Mucosa of rectum (tissue), 2 donors: ENCODE measurements at regions not wholly inside any gene's neighbourhood (a gene's known extent, or its start where the extent isn't known, plus 50 kb on each side); places are given as distances from the start of the nearest gene placed in this dataset.
"Not testable (repeated sequence)": the region's sequence is repeated elsewhere in the genome, so short reads cannot be mapped to it uniquely, and the experiment has no call there.

Experiments used
- H3K27ac ChIP-seq, 2 donors: one replicate each; pipeline ENCODE4 v1.7.0; 2013; ENCODE audit warnings: inconsistent platforms in 2 of 2, low read depth in 2 of 2, low read length in 2 of 2
- H3K27me3 ChIP-seq, 2 donors: one replicate each; pipeline ENCODE4 v1.7.0; 2013; ENCODE audit warnings: low read length in 2 of 2; ENCODE audit not compliant: control insufficient read depth in 2 of 2, insufficient read depth in 2 of 2
- H3K36me3 ChIP-seq, 2 donors: one replicate each; pipeline ENCODE4 v1.7.0; 2013; ENCODE audit warnings: low read length in 2 of 2; ENCODE audit not compliant: control insufficient read depth in 2 of 2, insufficient read depth in 2 of 2
- H3K4me1 ChIP-seq, 2 donors: one replicate each; pipeline ENCODE4 v1.7.0; 2013; ENCODE audit warnings: low read length in 2 of 2, mild to moderate bottlenecking in 1 of 2; ENCODE audit not compliant: control insufficient read depth in 2 of 2, insufficient read depth in 2 of 2
- H3K4me3 ChIP-seq, 2 donors: one replicate each; pipeline ENCODE4 v1.7.0; 2013; ENCODE audit warnings: low read length in 2 of 2
- H3K9ac ChIP-seq, 2 donors: one replicate each; pipeline ENCODE4 v1.7.0; 2013; ENCODE audit warnings: low read length in 2 of 2, low read depth in 1 of 2, mild to moderate bottlenecking in 1 of 2
- H3K9me3 ChIP-seq, 2 donors: one replicate each; pipeline ENCODE4 v1.7.0; 2013; ENCODE audit warnings: low read length in 2 of 2; ENCODE audit not compliant: control insufficient read depth in 2 of 2
- donor health status: healthy.
- donor health status: Normal muscosa, but diverticular disease.

DNA sequence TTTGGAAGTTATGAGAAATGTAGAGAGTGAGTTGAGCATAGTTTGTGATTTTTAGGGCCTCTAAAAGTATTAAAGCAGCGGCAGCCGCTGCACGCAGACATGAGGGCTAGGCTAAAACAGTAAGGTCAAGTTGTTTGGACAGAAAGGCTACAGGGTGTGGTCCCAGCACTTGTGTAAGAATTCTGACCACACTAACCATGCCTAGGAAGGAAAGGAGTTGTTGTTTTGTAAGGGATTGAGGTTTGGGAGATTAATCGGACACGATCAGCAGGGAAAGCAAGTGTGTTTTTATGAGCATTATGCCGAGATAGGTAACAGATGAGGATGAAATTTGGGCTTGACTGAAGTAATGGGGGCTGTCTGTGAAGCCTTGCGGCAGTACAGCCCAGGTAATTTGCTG is 117.9 kb downstream of the ADAMTS15 start:
- H3K27me3 ChIP-seq, H3K27ac ChIP-seq, H3K36me3 ChIP-seq, H3K4me3 ChIP-seq, H3K4me1 ChIP-seq, H3K9me3 ChIP-seq, H3K9ac ChIP-seq: not testable (repeated sequence)

DNA sequence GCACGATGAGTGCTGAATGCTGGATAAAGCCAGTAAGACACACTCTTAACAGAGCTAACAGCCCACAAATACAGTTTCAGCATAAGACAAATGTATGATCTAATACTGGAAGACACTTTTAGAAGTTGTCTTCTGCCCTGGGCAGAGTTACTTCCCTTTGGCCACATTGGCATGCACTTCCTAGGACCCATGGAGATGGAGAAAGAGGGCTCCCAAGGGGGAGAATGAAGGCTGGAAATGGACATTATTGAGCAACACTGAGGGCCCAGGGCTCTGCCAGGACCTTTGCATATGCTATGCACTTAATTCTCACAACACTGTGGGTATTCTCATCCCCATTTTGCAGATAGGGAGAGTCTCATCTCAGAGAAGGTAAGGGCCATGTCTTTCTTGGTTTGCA is 123.1 kb downstream of the ADAMTS15 start:
- Histone ChIP-seq H3K4me3 (no peak overlapping the region), H3K36me3 (no peaks in the 10 kb centered on the region), H3K27ac (no peak overlapping the region), H3K4me1 (no peaks in the 10 kb centered on the region), H3K9ac (no peak overlapping the region), H3K27me3 (no peaks in the 10 kb centered on the region), H3K9me3 (no peaks in the 10 kb centered on the region)

GRCh38 chr11:130571947-130572584 is 123.6 kb downstream of the ADAMTS15 start:
- Histone ChIP-seq H3K4me3 (no peak overlapping the region), H3K27ac (no peak overlapping the region), H3K36me3 (no peaks in the 10 kb centered on the region)

DNA sequence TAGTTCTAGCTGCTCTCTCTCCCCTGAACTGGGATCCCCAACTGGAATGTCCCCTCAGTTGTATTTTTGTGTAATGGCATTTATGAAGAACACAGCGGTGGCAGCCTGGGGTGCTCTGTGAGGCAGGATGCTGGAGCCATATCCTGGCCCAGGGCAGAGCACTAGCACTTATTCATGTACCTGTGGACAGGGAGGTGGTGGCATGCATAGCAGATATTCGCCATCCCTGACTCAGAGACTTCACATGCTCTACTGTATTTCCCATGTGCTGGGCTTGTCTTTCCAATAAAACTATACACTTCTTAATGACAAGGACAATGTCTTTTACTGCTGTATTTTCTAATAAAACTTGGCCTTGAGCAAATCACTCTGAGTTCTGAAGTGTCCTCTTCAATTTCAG is 125.3 kb downstream of the ADAMTS15 start:
- no peaks in the 10 kb centered on the region for H3K36me3 ChIP-seq
- no peak overlapping the region for H3K9ac ChIP-seq
- no peaks in the 10 kb centered on the region for H3K27me3 ChIP-seq
- no peak overlapping the region for H3K4me3 ChIP-seq
- no peaks in the 10 kb centered on the region for H3K4me1 ChIP-seq
- no peaks in the 10 kb centered on the region for H3K9me3 ChIP-seq
- no peak overlapping the region for H3K27ac ChIP-seq

More at GRCh38 chr11:130571947-130572584, 123.6 kb downstream of the ADAMTS15 start:
- Histone ChIP-seq H3K9ac (no peak overlapping the region), H3K4me1 (no peaks in the 10 kb centered on the region), H3K27me3 (no peaks in the 10 kb centered on the region), H3K9me3 (no peaks in the 10 kb centered on the region)

DNA sequence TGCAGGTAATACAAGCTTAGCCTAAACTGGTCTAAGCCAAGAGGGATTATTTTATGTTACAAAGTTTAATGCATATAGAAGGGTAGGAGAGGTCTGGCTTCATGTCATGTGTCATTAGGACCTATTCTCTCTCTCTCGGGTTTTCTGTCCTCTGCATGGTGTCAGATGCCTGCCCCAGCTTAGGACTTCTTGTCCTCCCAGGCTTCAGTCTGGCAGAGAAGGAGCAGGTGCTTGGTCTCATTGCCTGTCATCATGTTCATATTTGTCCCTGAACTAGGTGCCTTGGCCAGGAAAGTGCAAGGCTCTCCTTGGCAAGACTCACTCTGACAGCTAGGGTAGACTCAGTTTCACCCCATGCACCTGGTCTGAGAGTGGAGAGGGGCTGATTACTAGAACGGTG is 126.3 kb downstream of the ADAMTS15 start:
- Histone ChIP-seq H3K36me3 (no peaks in the 10 kb centered on the region), H3K9ac (no peak overlapping the region), H3K4me3 (no peak overlapping the region), H3K27me3 (no peaks in the 10 kb centered on the region), H3K27ac (no peak overlapping the region), H3K9me3 (no peaks in the 10 kb centered on the region), H3K4me1 (no peaks in the 10 kb centered on the region)

DNA sequence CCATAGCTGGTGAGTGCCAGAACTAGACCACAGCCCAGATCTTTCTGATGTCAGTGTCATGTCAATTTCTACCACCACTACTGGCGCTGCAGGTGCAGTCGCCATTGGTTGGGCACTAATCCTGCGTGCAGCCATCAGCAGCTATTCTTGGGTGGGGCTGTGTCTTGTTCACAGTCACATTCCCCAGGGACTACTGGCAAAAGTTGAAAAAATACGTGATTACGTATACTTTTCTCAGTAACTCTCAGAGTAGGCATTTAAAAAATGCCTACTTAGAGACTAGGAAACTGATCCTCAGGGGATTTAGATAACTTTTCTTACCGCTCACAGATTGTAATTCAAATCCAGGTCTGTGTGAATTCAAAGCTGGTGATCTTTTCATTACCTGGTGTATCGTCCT is 127.7 kb downstream of the ADAMTS15 start:
- Histone ChIP-seq H3K27ac (no peak overlapping the region), H3K4me1 (no peaks in the 10 kb centered on the region), H3K9me3 (no peaks in the 10 kb centered on the region), H3K27me3 (no peaks in the 10 kb centered on the region), H3K9ac (no peak overlapping the region), H3K4me3 (no peak overlapping the region), H3K36me3 (no peaks in the 10 kb centered on the region)

- H3K36me3 ChIP-seq = no peaks in the 10 kb centered on the region
- no peak overlapping the region for H3K9ac ChIP-seq
- H3K4me3 ChIP-seq = no peak overlapping the region
- no peak overlapping the region for H3K27ac ChIP-seq
- no peaks in the 10 kb centered on the region for H3K4me1 ChIP-seq
- H3K27me3 ChIP-seq = no peaks in the 10 kb centered on the region
- no peaks in the 10 kb centered on the region for H3K9me3 ChIP-seq
Observed at GRCh38 chr11:130578738-130579368, 130.4 kb downstream of the ADAMTS15 start.

DNA sequence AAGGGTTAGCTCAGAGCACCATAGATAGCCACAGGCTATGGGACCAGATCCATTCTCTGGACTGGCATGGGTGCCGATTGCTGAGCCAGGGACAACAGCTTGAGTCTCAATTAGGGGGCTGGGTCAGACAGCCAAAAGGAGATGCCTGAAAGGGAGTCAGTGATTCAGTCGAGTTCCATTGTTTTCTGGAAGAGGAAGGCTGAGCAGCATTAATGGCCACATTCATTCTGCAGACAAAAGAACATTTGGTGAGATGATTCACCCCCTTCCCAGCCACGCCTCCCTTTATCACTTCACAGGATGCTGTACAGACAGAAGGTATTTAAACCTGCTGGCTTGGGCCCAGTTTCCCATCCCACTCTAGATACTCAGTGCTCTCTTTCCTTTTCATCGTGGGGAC is 131.9 kb downstream of the ADAMTS15 start:
- no peaks in the 10 kb centered on the region for H3K4me1 ChIP-seq
- no peaks in the 10 kb centered on the region for H3K9me3 ChIP-seq
- no peak overlapping the region for H3K4me3 ChIP-seq
- no peaks in the 10 kb centered on the region for H3K36me3 ChIP-seq
- H3K27ac ChIP-seq = peak overlapping the region in 1 of 2 donors; percentile 34
- no peak overlapping the region for H3K9ac ChIP-seq
- H3K27me3 ChIP-seq = no peaks in the 10 kb centered on the region

DNA sequence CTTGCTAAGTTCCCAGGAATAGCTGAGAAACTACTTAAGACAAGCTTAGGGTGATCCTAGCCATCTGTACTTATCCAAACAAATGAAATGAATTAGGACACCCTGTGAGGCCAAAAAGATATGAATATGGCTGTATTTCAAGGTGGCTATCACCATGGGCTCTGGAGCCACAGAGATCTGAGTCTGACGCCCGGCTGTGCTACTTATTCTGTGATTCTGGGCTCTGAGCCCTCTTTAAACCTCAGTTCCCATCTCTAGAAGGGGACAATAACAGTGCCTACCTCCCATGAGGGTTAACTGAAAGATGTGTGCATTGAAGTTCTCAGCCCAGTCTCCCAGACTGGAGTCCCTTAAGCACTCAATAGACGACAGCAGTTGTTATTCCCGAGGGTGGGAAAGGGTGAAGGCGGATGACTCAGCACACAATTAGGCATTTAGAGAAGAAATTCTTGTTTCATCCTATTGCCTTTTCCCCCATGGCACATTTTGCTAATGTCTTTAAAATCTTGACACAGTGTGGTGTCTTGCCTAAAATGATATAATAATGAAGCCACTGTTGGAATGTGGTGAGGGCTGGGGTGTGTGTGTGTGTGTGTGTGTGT is 132.5 kb downstream of the ADAMTS15 start:
- H3K9ac ChIP-seq = no peak overlapping the region
- H3K9me3 ChIP-seq = no peaks in the 10 kb centered on the region
- peak overlapping the region in 1 of 2 donors; percentile 23 for H3K27ac ChIP-seq
- H3K4me3 ChIP-seq = no peak overlapping the region
- no peaks in the 10 kb centered on the region for H3K27me3 ChIP-seq
- H3K4me1 ChIP-seq = no peaks in the 10 kb centered on the region
- no peaks in the 10 kb centered on the region for H3K36me3 ChIP-seq

DNA sequence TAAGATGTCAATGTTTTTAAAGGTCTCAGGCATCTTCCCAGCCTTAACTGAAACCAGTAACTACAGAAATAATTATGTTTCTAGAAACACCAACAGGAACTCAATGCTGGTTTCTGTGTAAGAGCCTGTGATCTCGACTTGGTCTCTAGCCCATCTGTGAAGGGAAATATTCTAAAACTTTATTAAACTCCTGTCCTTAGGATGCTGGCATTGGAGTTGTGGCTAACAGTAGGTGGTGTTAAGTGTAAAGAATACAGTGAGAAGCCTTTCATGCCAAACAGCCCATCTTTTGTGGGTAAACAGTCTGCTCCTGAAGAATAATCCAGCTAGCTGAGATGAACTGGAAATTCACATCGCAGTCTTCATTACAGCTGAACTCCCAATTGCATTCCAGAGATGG is 133.2 kb downstream of the ADAMTS15 start:
- Histone ChIP-seq H3K4me3 (no peak overlapping the region), H3K27me3 (no peaks in the 10 kb centered on the region), H3K36me3 (no peaks in the 10 kb centered on the region), H3K4me1 (no peaks in the 10 kb centered on the region), H3K9ac (no peak overlapping the region), H3K9me3 (no peaks in the 10 kb centered on the region), H3K27ac (no peak overlapping the region)
